ENCODE measurements at regions not wholly inside any gene's neighbourhood (a gene's known extent, or its start where the extent isn't known, plus 50 kb on each side); places are given as distances from the start of the nearest gene placed in this dataset. TPM values are rescaled to one million over a fixed set of nuclear protein-coding genes. Genes with fewer than 3 reads are reported as not detected.
A peak's percentile ranks its signal among the peaks of the same experiment; 100 is the strongest.

DNA sequence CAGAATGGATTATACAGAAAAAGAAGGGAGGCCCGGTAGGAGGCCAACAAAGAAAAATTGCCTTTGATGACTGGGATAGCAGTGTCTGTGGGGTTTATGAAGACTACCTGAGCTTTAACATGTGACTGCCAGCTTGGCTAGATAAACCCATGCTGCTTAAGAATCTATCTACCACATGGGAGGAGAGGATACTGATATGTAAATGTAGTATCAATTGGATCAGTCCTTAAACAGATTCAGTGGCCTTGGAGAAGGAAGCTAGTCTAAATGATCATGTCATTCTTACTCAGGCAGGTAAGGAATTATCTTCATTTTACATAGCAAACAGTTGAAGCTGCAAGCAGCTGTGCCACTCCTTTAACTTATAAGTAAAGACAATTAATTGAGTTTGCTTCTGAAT lies 50.0 kb upstream of the SYNPR start:
- Histone ChIP-seq H3K9ac (no peak overlapping the region), H3K9me3 (ENCODE audit: low read depth) (no peaks in the 10 kb centered on the region), H3K27ac (no peak overlapping the region), H2AFZ (replicated peaks) (no peak overlapping the region), H3K4me1 (peaks cover 11% of the 10 kb centered on the region), H3K36me3 (no peaks in the 10 kb centered on the region), H3K79me2 (ENCODE audit: low read depth) (no peaks in the 10 kb centered on the region), H4K20me1 (ENCODE audit: low read depth) (no peaks in the 10 kb centered on the region), H3F3A (ENCODE audit: low read depth) (peaks cover 8% of the 10 kb centered on the region), H3K27me3 (no peaks in the 10 kb centered on the region), H3K4me3 (no peak overlapping the region), H3K4me2 (peak overlapping the region; percentile 10)
- no peaks in the 10 kb centered on the region for H3K9me3 Mint-ChIP-seq
- no peaks in the 10 kb centered on the region for H3K36me3 Mint-ChIP-seq
- no peaks in the 10 kb centered on the region for H3K27me3 Mint-ChIP-seq (ENCODE audit: insufficient read depth, low read depth)
- TF ChIP-seq EZH2phosphoT487 (IDR thresholded peaks at IDR 0.05) (no peak), EZH2 (IDR thresholded peaks at IDR 0.05) (no peak)
- TF ChIP-seq, protein P1, sequence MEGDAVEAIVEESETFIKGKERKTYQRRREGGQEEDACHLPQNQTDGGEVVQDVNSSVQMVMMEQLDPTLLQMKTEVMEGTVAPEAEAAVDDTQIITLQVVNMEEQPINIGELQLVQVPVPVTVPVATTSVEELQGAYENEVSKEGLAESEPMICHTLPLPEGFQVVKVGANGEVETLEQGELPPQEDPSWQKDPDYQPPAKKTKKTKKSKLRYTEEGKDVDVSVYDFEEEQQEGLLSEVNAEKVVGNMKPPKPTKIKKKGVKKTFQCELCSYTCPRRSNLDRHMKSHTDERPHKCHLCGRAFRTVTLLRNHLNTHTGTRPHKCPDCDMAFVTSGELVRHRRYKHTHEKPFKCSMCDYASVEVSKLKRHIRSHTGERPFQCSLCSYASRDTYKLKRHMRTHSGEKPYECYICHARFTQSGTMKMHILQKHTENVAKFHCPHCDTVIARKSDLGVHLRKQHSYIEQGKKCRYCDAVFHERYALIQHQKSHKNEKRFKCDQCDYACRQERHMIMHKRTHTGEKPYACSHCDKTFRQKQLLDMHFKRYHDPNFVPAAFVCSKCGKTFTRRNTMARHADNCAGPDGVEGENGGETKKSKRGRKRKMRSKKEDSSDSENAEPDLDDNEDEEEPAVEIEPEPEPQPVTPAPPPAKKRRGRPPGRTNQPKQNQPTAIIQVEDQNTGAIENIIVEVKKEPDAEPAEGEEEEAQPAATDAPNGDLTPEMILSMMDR (IDR thresholded peaks at IDR 0.05) = no peak
- no peak overlapping the region for H3K4me3 Mint-ChIP-seq
- DNase-seq (ENCODE audit: low spot score) = no peak
- peaks cover 15% of the 10 kb centered on the region for H3K4me1 Mint-ChIP-seq
- H3K27ac Mint-ChIP-seq = no peak overlapping the region

Small RNA genes in the stretch of these regions (small RNA-seq; reads per million reads assigned to genes)
- not detected for gene UBL5P3

All from neural progenitor cell (in vitro differentiated cells).